Limb (tissue), 2 donors: ENCODE measurements at regions not wholly inside any gene's neighbourhood (a gene's known extent, or its start where the extent isn't known, plus 50 kb on each side); places are given as distances from the start of the nearest gene placed in this dataset.

Experiments used
- DNase-seq, 2 donors: peaks; one replicate each; pipeline ENCODE4 v3.0.0-alpha.2; 2016; ENCODE audit errors: extremely low spot score in 2 of 2

DNA sequence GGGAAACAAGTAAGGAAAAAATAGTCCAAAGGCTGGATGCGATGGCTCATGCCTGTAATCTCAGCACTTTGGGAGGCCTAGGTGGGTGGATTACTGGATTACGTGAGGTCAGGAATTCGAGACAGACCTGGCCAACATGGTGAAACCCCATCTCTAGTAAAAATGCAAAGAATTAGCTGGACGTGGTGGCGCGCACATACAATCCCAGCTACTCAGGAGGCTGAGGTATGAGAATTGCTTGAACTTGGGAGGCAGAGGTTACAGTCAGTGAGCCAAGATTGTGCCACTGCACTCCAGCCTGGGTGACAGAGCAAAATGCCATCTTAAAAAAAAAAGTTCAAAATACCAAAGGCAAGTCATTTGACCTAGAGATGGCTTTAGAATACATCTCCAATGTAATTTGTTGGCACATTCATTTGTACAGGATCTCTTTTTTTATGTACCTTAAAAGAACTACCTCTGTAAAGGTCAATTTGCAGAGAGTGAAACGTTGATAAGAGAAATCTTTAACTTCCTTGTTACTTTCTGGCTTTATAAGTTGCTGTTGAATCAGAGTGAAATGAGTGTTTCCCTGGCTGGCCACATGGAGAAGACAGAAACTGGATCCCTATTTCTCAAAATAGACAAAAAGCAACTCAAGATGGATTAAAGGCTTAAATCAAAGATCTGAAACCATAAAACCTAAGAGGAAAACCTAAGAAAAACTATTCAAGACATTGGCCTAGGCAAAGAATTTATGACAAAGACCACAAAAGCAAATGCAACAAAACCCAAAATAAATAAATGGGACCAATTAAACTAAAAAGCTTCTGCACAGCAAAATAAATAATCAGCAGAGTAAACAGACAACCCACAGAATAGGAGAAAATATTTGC is 260.7 kb downstream of the KLF6 start:
- DNase-seq = no peak

DNA sequence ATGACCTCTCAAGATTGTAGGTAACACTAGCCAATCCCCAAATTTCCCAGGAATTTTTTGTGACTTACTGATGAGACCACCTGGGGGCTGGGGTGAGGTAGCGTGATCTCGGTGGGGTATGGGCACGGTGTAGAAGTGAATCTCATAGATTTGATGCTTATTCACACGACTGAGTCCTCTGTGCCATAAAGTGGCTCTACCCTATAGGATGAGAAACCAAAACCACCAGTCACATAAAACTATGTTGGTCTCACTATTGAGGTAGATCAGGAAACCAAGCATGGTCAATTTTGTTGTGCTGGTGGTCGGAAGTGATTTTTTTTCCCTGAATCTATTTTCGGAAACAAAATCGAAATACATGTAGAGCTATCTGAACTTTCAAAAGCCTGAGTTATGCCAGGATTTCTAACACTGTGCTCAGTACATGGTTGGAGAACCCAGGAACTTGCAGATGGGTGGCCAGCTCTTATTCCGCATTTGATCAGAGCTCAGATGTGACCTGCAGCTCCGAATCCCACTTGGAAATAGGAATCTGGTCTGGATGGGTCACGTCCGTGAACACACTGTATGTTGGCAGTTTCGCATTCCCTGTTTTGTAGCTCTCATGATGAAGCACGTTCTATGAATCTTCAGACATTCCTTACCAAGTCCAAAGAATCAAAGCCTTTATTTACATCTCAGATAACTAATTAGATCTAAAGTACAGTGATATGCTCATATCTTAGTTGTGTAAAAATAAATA is 261.5 kb downstream of the KLF6 start:
- DNase-seq = no peak

DNA sequence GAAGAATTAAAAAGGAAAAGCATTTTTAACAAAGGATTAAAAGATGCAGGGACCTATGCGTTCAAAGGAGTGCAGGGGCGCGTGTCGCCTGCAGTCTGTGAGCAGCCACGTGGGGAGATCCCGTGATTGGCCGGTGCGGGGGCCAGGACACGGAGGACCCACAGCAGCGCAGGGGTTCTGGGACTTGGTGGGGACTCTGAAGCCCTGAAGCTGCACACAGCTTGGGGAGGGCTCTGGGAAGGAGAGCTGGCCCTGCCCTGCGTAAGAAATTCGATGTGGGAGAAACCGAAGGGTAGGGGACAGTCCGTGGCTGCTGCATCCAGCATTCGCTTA is 268.1 kb downstream of the KLF6 start:
- no peak for DNase-seq

DNA sequence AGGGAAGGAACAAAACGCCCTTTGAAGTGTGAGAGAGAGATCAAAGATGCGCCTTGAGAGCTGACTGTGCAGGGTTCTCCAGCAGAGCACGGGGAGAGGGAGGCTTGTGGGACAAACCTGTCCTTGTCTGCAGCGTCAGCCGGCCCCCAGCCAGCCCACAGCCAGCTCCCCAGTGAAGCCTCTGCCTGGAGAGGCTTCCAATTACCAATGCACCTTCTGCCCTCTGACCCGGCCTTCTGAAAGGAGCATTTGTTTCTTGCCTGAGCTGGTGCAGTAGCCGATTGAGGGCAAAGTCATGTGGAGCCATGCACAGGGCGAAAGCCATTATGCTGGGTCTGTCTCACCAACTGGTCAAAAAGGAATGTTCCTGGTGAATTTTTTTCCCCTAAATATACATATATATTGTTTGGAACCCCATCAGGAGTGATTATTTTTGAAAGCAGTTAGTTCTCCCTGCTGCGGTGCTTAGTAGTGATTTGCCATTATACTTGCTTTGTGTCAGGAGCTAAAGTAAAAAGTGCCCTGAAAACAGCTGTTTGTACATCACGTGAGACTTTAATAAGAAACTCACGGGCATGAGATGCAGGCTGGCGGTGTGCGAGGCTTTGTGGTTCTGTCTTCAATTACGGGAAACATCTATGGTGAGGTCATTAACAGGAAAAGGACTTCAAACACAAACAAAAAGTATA is 268.6 kb downstream of the KLF6 start:
- DNase-seq = no peak

DNA sequence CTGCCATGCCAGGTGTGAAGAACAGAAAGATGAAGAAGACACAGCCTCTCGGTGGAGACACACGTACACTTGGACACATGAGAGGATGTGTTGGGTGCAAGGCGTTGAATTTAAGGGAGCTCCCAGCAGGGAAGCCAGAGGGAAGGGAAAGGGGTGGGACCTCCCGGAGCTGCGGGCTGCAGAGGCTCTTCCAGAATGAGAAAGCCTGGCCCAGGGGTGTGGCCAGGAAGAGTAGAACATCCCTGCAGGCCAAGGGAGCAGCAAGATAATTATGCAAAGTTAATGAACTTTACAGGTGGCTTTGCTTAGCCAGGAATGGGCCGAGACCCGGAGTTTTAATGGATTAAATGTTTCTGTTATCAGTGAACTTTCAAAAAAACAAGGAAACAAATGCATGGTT is 270.3 kb downstream of the KLF6 start:
- DNase-seq = no peak

DNA sequence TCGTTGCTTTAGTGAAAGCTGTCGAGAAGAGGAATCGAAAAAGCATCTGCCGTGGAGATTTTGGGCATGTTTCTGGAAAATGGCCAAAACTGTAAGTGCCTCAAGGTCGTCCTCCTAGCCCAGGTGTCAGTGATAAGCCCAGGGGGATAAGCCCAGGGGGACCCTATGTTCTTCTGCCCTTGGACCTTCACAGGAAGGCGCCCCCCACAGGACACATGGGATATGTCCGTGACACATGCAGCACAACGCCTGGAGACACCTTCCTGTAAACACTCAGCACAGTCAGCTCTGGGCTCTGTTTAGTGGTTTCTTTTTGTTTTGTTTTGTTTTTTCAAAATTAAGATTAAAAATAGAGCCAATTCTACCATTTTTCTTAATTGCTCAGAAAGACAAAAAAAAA is 272.7 kb downstream of the KLF6 start:
- DNase-seq = no peak

DNA sequence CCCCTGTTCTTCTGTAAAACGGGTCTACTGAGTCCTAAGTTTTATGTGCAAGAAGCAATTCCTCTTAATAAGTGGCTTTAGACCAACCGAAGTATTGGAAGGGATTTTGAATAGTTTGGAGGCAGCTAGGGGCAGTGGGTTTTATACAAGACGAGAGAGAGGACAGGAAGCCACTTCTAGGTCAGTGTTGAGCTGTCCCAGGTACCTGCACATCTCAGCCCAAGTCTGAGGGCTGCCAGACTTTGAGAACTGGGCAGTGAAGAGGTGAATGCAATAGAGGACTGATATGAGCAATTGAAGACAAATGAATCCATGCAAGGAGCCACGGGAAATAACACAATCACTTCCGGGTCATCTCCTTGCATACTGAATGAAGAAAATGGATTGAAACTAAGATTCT is 273.5 kb downstream of the KLF6 start:
- no peak for DNase-seq

DNA sequence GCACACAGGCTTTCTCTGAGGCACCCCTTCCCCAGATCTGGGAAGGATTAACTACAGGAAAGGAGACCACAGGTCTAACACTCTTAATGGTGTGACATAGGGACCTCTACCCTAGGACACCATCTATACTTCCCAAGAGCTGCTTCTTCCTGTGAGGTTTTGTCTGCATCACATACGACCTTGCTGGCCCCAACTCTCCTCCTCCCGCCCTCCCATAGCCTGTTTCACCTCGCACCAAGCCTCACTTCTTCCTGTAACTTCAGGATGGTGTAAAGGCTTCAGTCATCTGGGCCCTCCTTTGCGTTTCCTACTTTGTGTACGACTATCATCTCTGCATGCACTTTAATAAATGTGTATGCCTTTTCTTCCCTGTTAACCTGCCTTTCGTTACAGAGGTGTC is 274.3 kb downstream of the KLF6 start:
- DNase-seq = no peak

DNA sequence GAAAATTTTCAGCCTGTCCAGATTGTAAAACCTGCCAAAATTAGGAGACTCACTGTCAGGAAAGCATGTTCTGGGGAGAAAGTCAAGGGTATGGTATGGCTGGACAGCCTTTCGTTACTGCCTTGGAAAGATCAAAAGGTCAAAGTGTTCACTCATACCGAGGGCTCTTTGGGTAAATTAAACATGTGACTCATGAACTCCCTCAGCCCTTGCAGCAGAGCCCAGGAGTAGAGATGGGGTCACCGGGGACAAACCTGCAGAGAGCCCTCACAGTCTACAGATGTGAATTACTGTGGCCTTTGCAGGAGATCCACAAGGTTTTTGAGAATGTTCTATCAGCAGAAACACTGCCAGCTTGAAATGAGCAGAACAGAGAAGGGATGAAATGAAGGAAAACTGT is 275.7 kb downstream of the KLF6 start:
- no peak for DNase-seq

DNA sequence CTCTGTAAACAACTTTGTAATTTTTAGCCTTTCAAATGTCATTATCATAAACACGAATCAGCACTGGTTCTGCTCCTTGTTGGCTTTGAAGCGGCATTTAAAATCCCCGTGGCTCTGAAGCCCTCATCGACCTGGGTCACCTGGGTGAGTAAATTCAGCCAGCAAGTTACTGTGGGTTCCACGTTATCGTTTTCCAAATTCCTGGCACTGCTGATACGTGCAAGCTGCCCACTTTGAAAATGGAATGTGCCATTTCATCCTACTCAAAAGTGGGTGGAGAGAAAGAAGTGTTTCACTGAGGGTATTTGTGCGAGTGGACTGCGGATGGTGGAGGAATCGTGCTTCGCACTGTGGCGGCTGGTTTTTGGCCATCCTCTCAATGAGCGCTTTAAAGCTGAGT is 281.7 kb downstream of the KLF6 start:
- DNase-seq = no peak

DNA sequence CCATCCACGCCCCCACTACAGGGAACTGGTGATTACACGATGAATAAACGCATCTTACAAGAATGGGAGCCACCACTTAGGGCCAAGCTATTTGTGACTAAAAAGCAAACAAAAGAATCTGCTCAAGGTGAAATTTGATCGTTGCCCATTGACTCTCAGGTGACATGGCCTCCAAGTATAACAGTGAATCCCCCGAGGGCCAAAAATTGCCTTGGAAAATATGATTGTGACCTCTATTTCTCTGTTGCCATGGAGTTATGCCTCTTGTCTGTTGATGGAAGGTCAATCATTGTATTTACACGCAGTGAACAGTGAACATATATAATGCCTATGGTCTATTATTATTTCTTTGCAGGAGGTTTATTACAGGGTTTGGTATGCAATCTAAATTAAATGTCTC is 282.3 kb downstream of the KLF6 start:
- DNase-seq = no peak

DNA sequence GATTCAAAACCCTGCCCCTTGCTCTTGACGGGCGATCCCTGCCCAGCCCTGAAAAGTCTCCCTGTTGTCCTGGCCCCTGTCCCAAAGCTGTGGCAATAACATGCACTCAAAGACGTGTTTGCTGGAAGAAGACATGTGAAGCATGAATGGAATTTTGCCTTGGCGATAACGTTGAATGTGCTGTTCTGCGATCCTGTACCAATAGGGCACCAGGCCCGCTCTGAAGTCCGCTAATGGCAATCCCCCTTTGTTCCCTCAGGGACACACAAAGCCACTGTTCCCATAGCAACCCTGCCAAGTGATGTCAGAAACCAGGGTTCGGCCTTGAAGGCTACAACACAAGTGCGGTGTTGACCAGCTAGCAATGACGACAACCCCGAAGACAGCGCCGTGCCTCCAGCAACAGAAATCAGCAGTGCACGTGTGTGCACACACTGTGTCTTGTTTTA is 284.6 kb downstream of the KLF6 start:
- peak; percentile 70 to 72 for DNase-seq

DNA sequence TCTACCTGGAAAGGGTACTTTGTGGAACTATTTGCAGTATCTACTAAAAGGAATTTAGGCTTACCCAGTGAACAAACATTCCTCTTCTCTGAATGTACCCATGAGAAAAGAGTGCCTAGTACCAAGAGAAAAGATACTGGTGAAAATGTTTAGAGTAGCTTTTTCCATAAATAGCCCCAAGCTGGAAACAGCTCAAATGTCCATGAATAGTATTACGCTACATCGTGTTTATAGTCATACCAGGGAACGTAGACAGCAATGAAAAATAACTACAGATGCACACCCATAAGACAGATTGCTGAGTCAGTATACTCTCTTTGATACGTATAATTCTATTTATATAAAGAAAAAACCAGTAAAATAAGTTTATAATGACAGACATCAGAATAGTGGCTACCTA is 285.9 kb downstream of the KLF6 start:
- DNase-seq = no peak

DNA sequence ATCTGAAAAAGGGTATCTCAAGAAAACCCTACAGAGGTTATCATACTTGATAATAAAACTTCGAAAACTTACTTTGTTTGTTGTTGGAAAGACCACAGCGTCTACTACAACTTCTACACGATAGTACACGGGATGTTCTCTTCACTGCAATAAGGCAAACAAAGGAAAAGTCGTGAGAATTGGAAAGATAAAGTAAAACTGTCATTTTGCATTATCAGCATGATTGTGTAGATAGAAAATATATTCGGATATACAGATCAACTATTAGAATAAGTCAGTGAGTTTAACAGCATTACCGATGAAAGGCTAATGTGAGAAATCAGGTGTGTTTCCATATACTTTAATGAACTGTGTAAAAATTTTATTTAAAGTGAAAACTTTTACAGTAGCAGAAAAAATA is 287.4 kb downstream of the KLF6 start:
- DNase-seq = no peak

DNA sequence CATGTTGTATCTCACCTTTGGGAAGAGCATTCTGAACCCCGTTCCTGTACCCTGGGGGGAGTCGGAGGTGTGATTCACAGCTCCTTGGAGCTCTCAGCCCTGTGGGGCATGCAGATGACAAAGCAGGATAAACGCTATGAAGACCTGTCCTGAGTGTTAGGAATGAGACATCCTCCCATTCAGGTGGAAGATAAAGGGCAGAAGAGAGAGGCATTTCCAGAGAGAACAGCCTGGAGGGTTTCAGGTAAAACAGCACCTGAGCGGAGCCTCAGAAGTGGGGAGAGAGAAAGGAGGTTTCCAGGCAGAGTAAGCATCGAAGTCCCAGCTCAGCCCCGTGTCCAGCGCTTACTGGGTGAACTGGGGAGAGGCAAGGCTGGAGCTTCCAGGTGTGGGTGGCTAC is 288.9 kb downstream of the KLF6 start:
- DNase-seq = no peak

DNA sequence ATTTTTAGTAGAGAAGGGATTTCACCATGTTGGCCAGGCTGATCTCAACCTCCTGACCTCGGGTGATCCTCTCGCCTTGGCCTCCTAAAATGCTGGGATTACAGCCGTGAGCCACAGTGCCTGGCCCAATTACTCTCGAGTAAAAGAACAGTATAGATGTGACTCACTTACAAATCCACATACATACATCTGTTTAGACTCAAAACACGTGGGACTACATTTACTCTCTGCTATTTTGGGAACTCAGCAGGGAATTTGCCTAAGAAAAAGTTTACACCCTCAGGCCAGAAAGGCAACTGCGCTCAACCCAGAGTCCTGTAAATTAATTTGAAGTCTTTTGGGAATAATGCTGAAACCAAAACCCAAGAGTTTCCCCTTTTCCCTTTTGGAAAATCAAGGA is 289.7 kb downstream of the KLF6 start:
- no peak for DNase-seq

DNA sequence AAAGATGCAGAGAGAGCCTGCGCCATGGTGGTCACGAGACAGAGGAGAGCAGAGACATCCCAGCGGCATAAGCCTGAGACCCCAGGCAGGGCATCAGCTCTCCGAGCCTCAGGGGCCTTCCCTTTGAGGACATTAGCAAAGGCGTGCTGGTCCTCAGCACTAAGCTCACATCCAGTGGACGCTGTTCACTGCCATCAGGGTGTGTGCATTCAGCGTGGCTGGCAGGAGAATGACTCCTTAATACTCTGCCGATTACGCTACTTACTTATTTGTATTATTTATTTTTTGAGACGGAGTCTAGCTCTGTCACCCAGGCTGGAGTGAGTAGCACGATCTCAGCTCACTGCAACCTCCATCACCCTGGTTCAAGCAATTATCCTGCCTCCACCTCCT is 290.2 kb downstream of the KLF6 start:
- no peak for DNase-seq

DNA sequence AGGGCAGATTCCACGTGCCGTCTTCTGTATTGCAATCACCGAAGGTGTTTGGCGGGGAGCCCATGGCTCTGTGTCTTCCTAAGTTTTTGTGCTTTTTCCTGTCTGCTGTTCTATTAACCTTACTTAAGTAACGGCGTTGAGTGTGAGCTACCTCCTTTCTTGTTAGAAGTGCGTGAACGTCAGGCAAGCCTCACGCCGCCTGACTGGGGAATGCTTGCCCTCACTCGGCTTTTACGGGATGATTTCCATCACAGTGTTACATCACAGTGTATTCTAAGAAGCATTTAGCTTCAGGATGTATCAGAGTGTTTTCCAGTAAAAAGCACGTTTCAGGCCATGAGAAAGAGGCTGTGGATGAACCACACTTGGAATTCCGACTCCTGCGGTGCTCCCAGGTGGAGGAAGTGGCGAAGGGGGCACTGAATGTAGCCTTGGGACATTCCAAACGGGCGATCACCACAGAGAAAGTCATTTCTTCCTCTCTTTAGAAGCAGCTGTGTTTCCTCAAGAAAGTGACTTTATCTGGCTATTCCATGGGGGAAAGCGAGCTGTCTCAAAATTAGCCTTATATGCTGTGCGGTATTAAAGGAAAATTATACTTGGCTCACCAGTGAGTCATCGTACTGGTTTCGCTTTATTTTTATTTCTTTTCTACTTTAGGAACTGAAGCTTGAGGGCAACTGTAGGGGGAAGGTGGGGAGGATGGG is 290.7 kb downstream of the KLF6 start:
- DNase-seq = no peak

DNA sequence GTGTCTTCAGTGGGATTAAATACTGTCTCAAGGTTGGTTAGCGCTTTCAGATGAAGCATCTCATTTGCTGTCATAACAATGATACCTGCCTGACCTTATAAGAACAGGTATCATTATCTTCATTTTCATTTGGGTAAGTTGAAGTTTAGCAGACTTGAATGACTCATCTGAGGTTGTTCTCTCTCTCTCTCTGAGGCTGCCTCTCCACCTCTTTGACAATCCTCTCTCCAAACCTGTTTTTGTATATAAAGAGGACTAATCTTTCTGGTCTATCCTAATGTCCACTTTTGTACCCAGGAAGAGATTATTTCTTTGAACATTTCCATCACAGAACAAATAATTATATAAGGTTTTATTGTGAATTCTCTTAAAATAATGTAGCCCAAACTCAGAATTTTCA is 291.4 kb downstream of the KLF6 start:
- DNase-seq = no peak

DNA sequence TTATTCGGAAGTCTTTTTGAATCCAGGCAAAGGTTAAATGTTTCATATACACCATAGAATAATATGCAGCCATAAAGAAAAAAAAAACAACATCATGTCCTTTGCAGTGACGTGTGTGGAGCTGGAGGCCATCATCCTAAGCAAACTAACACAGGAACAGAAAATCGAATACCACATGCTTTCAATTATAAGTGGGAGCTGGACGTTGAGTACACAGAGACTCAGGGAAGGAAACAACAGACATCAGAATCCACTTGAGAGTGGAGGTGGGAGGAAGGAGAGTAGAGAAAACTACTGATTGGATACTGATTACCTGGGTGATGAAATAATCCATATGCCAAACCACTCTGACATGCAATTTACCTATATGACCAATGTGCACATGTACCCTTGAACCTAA is 293.4 kb downstream of the KLF6 start:
- DNase-seq = no peak

DNA sequence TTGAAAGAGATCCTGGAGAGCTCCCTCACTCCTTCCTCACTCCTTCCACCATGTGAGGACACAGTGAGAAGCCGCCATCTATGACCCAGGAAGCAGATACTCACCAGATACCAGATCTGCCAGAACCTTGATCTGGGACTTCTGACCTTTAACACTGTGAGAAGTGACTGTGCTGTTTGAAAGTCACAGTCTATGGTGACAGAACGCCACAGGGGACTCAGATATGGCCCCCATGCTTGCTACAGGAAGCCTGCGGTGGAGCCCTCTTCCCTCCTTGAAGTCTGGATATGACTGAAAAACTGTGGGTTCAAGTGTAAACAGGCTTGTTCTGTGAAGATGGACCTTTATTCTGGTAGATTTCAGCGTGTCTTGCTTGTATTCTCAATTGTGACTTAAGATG is 297.8 kb downstream of the KLF6 start:
- no peak for DNase-seq
